GM12878 (cell line): ENCODE measurements at regions not wholly inside any gene's neighbourhood (a gene's known extent, or its start where the extent isn't known, plus 50 kb on each side); places are given as distances from the start of the nearest gene placed in this dataset.

ENCODE experiments used
- ATAC-seq: fragments of 200-7000 bp; cut with Tn5 transposase; 3 replicates; pipeline ENCODE4 v1.9.1; 2020; ENCODE audit warnings: mild to moderate bottlenecking, moderate library complexity
- BruUV-seq: library from RNA; stranded (reverse); fragments of 400-500 nt; replicated peaks from 2 replicates; lab custom pipeline; 2021; lab: Mats Ljungman, UMichigan
- CTCF ChIA-PET: fragments of 300-600 bp; sonication (Branson Sonifier 250); formaldehyde crosslinking; extraction: SDS; loops from one replicate; lab custom pipeline; 2021; ENCODE audit warnings: inconsistent platforms; lab: Yijun Ruan, JAX
- POLR2A ChIA-PET: fragments of 350-600 bp; formaldehyde crosslinking; extraction: SDS; loops from one replicate; lab custom pipeline; 2021; ENCODE audit warnings: inconsistent platforms; lab: Charles Lee
- RAD21 ChIA-PET: fragments of 300-600 bp; sonication (Branson Sonifier 250); formaldehyde crosslinking; loops from one replicate; lab custom pipeline; 2023; ENCODE audit warnings: antibody characterized with exemption; ENCODE audit not compliant: unreplicated experiment; lab: Charles Lee
- SMC1A ChIA-PET: fragments of 300-600 bp; sonication (Branson Sonifier 250); formaldehyde crosslinking; loops from one replicate; lab custom pipeline; 2023; ENCODE audit not compliant: unreplicated experiment, uncharacterized antibody; lab: Charles Lee
- DNase-seq: peaks from one replicate; pipeline ENCODE4 v3.0.0-alpha.2; 2011; ENCODE audit warnings: low read depth, low spot score
- FAIRE-seq: peaks from 3 replicates; lab custom pipeline; 2011; peaks lifted over from hg19 to GRCh38; lab: Jason Lieb, UNC
- H2AFZ ChIP-seq: 2 replicates; pipeline ENCODE4 v1.6.0; 2011; ENCODE audit warnings: low read depth, low read length, control low read depth; ENCODE audit not compliant: control insufficient read depth
- H3K27ac ChIP-seq: 2 replicates; pipeline ENCODE4 v1.5.1; 2011; ENCODE audit warnings: control low read depth; ENCODE audit not compliant: control insufficient read depth, insufficient read depth
- H3K27me3 ChIP-seq, 2 experiments: replicated peaks in 1 of 2; 2 replicates each; pipeline versions ENCODE4 v1.6.0 to v1.6.1; 2011; ENCODE audit warnings: low read length in 1 of 2; ENCODE audit not compliant: control insufficient read depth in 2 of 2, insufficient read depth in 2 of 2
- H3K36me3 ChIP-seq, 2 experiments: 2 replicates each; pipeline ENCODE4 v1.5.1; 2011; ENCODE audit warnings: low read length in 1 of 2; ENCODE audit not compliant: control insufficient read depth in 2 of 2, insufficient read depth in 2 of 2
- H3K4me1 ChIP-seq: 2 replicates; pipeline ENCODE4 v1.6.1; 2011; ENCODE audit warnings: mild to moderate bottlenecking, low read length, moderate library complexity, mixed read lengths; ENCODE audit not compliant: control insufficient read depth, insufficient read depth
- H3K4me2 ChIP-seq: 2 replicates; pipeline ENCODE4 v1.6.0; 2011; ENCODE audit warnings: control low read depth; ENCODE audit not compliant: control insufficient read depth, insufficient read depth
- H3K4me3 ChIP-seq: fragments of 200-600 bp; sonication (generic); 2 replicates; pipeline ENCODE4 v1.5.1; 2016
- H3K79me2 ChIP-seq: 2 replicates; pipeline ENCODE4 v1.6.0; 2011; ENCODE audit warnings: low read length; ENCODE audit not compliant: control insufficient read depth, insufficient read depth
- H3K9ac ChIP-seq: 2 replicates; pipeline ENCODE4 v1.8.0; 2011; ENCODE audit warnings: low read length, control low read depth, mixed read lengths; ENCODE audit not compliant: control insufficient read depth, insufficient read depth
- H3K9me3 ChIP-seq: replicated peaks from 3 replicates; pipeline ENCODE4 v1.5.1; 2011; ENCODE audit warnings: mild to moderate bottlenecking, low read length; ENCODE audit not compliant: control insufficient read depth, insufficient read depth
- H4K20me1 ChIP-seq: 2 replicates; pipeline ENCODE4 v1.6.0; 2011; ENCODE audit not compliant: control insufficient read depth, insufficient read depth
- ATF3 ChIP-seq: IDR thresholded peaks from 2 replicates; pipeline ENCODE4 v1.6.1; 2011; ENCODE audit warnings: low read depth, mild to moderate bottlenecking, low read length, moderate library complexity, borderline replicate concordance; ENCODE audit errors: extremely low read depth
- CBX3 ChIP-seq: fragments of 200-600 bp; sonication (generic); IDR thresholded peaks from 2 replicates; pipeline ENCODE4 v1.6.1; 2016; ENCODE audit warnings: low read depth, borderline replicate concordance
- EED ChIP-seq: sonication (generic); IDR thresholded peaks from 2 replicates; pipeline ENCODE4 v1.6.1; 2016; ENCODE audit warnings: antibody characterized with exemption, low read depth
- EGR1 ChIP-seq, 2 experiments: IDR thresholded peaks; 1 replicate in 1 of 2; 2 replicates in 1 of 2; pipeline ENCODE4 v1.6.1; 2011 to 2012; ENCODE audit warnings: low read depth in 2 of 2, low read length in 2 of 2, borderline replicate concordance in 1 of 2, mild to moderate bottlenecking in 1 of 2, moderate library complexity in 1 of 2
- HDAC2 ChIP-seq: fragments of 200-600 bp; sonication (generic); IDR thresholded peaks from 2 replicates; pipeline ENCODE4 v1.6.1; 2017
- IKZF2 ChIP-seq, 2 experiments: fragments of 450-650 bp; IDR thresholded peaks; 2 replicates each; pipeline ENCODE4 v1.6.1; 2017; ENCODE audit warnings: mild to moderate bottlenecking in 2 of 2, moderate library complexity in 2 of 2
- MTA2 ChIP-seq: fragments of 450-650 bp; IDR thresholded peaks from 2 replicates; pipeline ENCODE4 v1.6.1; 2016; ENCODE audit warnings: low read depth, mild to moderate bottlenecking, moderate library complexity
- NBN ChIP-seq: fragments of 450-650 bp; IDR thresholded peaks from 2 replicates; pipeline ENCODE4 v1.6.1; 2016
- NFXL1 ChIP-seq: fragments of 450-650 bp; IDR thresholded peaks from 2 replicates; pipeline ENCODE4 v1.6.1; 2017; ENCODE audit warnings: antibody characterized with exemption, mild to moderate bottlenecking, borderline replicate concordance
- NFYB ChIP-seq: IDR thresholded peaks from 2 replicates; pipeline ENCODE4 v1.6.1; 2011; ENCODE audit warnings: low read depth, mild to moderate bottlenecking, low read length, improper control_type of control experiment, moderate library complexity; ENCODE audit not compliant: insufficient read depth
- PAX8 ChIP-seq: fragments of 450-650 bp; IDR thresholded peaks from 2 replicates; pipeline ENCODE4 v1.6.1; 2017; ENCODE audit warnings: mild to moderate bottlenecking, moderate library complexity
- PML ChIP-seq: IDR thresholded peaks from 2 replicates; pipeline ENCODE4 v1.6.1; 2012; ENCODE audit warnings: low read length, inconsistent platforms
- SUPT20H ChIP-seq: IDR thresholded peaks from 2 replicates; pipeline ENCODE4 v1.6.1; 2011; ENCODE audit warnings: low read depth, mild to moderate bottlenecking, low read length, moderate library complexity, borderline replicate concordance; ENCODE audit not compliant: control insufficient read depth
- ZNF384 ChIP-seq: IDR thresholded peaks from 2 replicates; pipeline ENCODE4 v1.6.1; 2012; ENCODE audit warnings: low read depth, mild to moderate bottlenecking, low read length, improper control_type of control experiment, borderline replicate concordance
- WGBS: methylation state at CpG from one replicate; pipeline ENCODE4 v1.1.6; 2016; ENCODE audit warnings: low lambda C conversion rate; ENCODE audit not compliant: insufficient replicate concordance, insufficient coverage; ENCODE audit errors: missing lambda C conversion rate; 5-methylcytosine and 5-hydroxymethylcytosine counted together
- in situ Hi-C: fragments of 300-500 bp; cut with MboI; formaldehyde crosslinking; loops from 9 replicates; pipeline ENCODE4 v1.14.3; 2018; ENCODE audit warnings: mixed read lengths
- intact Hi-C: fragments of 100-400 bp; cut with micrococcal nuclease; formaldehyde crosslinking; loops from one replicate; pipeline ENCODE4 v1.14.2; 2022; ENCODE audit not compliant: unreplicated experiment
- TF ChIP-seq, protein P1 (sequence below): fragments of 450-650 bp; IDR thresholded peaks from 2 replicates; pipeline ENCODE4 v1.6.1; 2017; ENCODE audit warnings: borderline replicate concordance
- TF ChIP-seq, protein P2 (sequence below): IDR thresholded peaks from 2 replicates; pipeline ENCODE4 v1.6.1; 2012; ENCODE audit warnings: mild to moderate bottlenecking, low read depth, low read length

DNA sequence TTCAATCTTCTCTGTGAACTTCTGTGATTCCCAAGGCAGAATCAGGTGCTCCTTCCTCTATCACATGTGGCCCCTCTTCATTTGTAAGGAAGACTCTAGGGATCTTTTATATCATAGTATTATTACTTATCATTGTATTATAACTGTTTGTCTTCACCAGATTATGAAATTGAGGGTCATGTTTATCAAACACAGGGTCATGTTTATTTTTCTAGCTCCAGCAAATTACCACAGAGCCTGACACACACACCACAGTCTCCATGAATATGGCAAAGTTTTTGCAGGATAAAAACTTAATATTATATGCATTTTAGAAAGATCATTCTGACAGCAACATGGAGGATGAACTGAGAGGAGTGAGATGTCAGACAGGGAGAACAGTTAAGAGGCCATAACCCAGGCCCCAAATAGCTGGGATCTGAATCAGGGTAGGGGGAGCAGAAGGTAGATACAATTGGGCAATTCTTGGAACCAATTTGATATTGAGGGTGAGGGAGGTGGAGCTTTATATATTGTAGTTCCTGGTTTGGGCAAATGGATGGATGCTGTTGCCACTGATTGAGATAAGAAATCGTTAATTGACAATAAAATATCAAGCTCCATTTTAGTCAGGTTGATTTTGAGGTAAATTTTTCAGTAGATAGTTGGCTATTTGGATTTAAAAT, 130.7 kb downstream of the DHRS2 start:
- H3K79me2 ChIP-seq, result no peaks in the 10 kb centered on the region
- TF ChIP-seq ATF3 (no peak), PML (no peak), MTA2 (no peak), IKZF2 (IDR thresholded peaks at IDR 0.05) (no peak), HDAC2 (no peak), EGR1 (IDR thresholded peaks at IDR 0.05; ENCODE audit: borderline replicate concordance in 1 of 2, low read depth in 2 of 2, low read length in 2 of 2) (no peak), CBX3 (no peak), NFXL1 (no peak), NBN (no peak), ZNF384 (no peak), SUPT20H (no peak), NFYB (no peak), PAX8 (no peak), EED (no peak)
- TF ChIP-seq, protein P1, sequence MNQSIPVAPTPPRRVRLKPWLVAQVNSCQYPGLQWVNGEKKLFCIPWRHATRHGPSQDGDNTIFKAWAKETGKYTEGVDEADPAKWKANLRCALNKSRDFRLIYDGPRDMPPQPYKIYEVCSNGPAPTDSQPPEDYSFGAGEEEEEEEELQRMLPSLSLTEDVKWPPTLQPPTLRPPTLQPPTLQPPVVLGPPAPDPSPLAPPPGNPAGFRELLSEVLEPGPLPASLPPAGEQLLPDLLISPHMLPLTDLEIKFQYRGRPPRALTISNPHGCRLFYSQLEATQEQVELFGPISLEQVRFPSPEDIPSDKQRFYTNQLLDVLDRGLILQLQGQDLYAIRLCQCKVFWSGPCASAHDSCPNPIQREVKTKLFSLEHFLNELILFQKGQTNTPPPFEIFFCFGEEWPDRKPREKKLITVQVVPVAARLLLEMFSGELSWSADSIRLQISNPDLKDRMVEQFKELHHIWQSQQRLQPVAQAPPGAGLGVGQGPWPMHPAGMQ, result no peak
- TF ChIP-seq, protein P2, sequence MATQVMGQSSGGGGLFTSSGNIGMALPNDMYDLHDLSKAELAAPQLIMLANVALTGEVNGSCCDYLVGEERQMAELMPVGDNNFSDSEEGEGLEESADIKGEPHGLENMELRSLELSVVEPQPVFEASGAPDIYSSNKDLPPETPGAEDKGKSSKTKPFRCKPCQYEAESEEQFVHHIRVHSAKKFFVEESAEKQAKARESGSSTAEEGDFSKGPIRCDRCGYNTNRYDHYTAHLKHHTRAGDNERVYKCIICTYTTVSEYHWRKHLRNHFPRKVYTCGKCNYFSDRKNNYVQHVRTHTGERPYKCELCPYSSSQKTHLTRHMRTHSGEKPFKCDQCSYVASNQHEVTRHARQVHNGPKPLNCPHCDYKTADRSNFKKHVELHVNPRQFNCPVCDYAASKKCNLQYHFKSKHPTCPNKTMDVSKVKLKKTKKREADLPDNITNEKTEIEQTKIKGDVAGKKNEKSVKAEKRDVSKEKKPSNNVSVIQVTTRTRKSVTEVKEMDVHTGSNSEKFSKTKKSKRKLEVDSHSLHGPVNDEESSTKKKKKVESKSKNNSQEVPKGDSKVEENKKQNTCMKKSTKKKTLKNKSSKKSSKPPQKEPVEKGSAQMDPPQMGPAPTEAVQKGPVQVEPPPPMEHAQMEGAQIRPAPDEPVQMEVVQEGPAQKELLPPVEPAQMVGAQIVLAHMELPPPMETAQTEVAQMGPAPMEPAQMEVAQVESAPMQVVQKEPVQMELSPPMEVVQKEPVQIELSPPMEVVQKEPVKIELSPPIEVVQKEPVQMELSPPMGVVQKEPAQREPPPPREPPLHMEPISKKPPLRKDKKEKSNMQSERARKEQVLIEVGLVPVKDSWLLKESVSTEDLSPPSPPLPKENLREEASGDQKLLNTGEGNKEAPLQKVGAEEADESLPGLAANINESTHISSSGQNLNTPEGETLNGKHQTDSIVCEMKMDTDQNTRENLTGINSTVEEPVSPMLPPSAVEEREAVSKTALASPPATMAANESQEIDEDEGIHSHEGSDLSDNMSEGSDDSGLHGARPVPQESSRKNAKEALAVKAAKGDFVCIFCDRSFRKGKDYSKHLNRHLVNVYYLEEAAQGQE, result no peak
- 0% methylated on average over 1 of the region's 1 CpG for WGBS
- ChIA-PET CTCF (interaction anchor here (2.7 kb wide), 1 partner anchor 135 kb away, joined by 8 read pairs; no protein-coding TSS in a partner anchor), SMC1A (no interaction called here), RAD21 (no interaction called here), POLR2A (interaction anchor here (0.6 kb wide), 1 partner anchor 12 kb away, joined by 6 read pairs; no protein-coding TSS in a partner anchor)
- no peak overlapping the region for H3K27ac ChIP-seq
- intact Hi-C loops (no loop called here), in situ Hi-C loops (no loop called here)
- H3K27me3 ChIP-seq, result no peaks in the 10 kb centered on the region; a peak in 1 of 4 replicates
- H3K9me3 ChIP-seq, result no peaks in the 10 kb centered on the region
- H2AFZ ChIP-seq, result no peak overlapping the region
- no peak overlapping the region for H3K4me3 ChIP-seq
- FAIRE-seq (no peak), ATAC-seq (no peak), DNase-seq (no peak)
- H3K9ac ChIP-seq, result no peak overlapping the region
- no peak overlapping the region for H3K4me2 ChIP-seq
- no peaks in the 10 kb centered on the region for H3K4me1 ChIP-seq
- no peaks in the 10 kb centered on the region for H3K36me3 ChIP-seq
- BruUV-seq, result no TSS peak
- H4K20me1 ChIP-seq, result no peaks in the 10 kb centered on the region
